Dedifferentiated amniotic fluid mesenchymal stem cell (primary cell): ENCODE measurements at regions not wholly inside any gene's neighbourhood (a gene's known extent, or its start where the extent isn't known, plus 50 kb on each side); places are given as distances from the start of the nearest gene placed in this dataset.

Experiments
- DNase-seq: peaks from one replicate; pipeline ENCODE4 v3.0.0-alpha.2; 2016; ENCODE audit errors: extremely low spot score

GRCh38 chr16:17591655-17592405 lies 121.1 kb upstream of the XYLT1 start:
- no peak for DNase-seq

DNA sequence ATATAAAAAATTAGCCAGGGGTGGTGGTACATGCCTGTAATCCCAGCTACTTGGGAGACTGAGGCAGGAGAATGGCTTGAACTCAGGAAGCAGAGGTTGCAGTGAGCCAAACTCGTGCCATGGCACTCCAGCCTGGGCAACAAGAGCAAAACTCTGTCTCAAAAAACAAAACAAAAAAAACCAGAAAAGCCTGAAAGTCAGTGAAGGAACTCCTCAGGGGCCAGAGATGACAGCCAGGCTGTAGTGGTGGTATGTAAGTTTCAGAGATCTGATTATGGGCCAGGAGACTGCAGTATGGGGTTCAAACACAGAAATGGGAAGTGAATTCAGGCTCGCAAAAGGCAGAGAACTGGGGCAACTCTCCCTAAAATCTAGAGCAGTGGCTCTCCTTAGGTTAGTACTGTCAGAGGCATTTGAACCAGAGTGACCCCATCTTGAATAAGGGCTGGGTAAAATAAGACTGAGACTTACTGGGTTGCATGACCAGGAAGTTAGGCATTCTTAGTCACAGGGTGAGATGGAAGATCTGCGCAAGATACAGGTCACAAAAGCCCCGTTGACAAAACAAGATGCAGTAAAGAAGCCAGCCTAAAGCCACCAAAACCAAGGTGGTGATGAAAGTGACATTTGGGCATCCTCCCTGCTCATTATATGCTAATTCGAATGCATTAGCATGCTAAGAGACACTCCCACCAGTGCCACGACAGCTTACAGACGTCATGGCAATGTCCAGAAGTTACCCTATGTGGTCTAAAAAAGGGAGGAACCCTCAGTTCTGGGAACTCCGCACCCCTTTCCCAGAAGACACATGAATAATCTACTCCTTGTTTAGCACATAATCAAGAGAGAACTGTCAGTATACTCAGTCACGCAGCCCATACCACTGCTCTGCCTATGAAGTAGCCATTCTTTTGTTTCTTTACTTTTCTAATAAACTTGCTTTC lies 120.2 kb upstream of the XYLT1 start:
- DNase-seq = no peak

DNA sequence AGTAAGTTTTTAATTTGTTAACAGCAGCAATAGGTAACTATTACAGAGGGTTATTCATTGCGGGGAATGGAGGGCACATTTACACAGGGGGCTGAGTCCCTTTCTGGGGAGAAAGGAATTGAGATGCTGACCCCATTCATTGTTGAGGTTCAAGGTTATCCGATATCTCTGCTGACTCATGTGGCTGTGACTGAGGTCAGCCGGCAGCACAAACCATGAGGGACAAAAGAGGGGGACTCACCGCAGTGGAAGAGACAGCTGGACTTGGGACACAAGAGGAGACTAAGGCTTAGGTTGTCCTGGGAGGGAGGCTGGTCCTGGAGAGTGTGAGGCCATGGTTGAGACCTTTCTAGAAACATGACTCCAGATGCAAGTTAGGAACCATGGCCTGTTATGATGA lies 119.1 kb upstream of the XYLT1 start:
- no peak for DNase-seq

GRCh38 chr16:17585449-17586074 lies 114.8 kb upstream of the XYLT1 start:
- no peak for DNase-seq

GRCh38 chr16:17578981-17579874 lies 108.5 kb upstream of the XYLT1 start:
- DNase-seq = peak; percentile 89

DNA sequence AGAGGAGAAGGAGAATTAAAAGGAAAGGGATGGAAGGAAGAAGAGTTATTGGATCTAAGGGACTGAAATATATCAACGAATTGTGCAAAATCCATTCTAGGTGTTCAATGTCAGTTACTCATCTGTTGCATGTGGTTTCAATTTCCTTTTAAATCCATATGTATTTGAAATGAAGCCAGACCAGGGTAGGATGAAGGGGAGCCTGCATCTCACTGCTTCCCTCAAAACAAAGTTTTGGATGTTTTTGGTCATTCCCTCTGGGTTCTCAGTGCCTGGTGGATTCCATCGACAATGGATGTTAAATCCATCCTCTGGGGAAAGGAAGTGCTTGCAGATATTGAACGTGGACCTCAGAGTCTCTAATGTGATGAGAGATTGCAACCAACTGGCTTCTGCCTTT lies 103.5 kb upstream of the XYLT1 start:
- DNase-seq = no peak

DNA sequence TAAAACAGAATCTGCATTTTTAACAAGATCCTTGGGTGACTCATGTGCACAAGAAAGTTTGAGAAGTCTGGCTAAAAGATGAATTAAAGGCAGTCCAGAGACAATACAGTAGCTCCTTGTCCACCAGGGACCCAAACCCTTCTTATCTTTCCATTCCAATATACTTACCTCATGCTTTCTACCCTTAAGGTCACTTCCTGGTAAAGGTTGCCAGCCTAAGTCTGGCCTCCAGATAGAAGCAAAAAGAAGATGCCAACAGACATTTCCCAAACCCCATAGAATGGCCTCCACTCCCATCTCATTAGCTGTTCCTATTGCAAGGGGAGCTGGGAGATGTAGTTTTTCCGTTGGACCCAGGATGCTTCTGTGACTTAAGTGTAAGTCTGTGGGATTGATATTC lies 101.4 kb upstream of the XYLT1 start:
- no peak for DNase-seq

- DNase-seq = no peak
Observed at GRCh38 chr16:17571499-17572093, 100.8 kb upstream of the XYLT1 start.

- DNase-seq = no peak
Observed at GRCh38 chr16:17568239-17568638, 97.5 kb upstream of the XYLT1 start.

- DNase-seq = no peak
Observed at GRCh38 chr16:17567455-17567854, 96.7 kb upstream of the XYLT1 start.

DNA sequence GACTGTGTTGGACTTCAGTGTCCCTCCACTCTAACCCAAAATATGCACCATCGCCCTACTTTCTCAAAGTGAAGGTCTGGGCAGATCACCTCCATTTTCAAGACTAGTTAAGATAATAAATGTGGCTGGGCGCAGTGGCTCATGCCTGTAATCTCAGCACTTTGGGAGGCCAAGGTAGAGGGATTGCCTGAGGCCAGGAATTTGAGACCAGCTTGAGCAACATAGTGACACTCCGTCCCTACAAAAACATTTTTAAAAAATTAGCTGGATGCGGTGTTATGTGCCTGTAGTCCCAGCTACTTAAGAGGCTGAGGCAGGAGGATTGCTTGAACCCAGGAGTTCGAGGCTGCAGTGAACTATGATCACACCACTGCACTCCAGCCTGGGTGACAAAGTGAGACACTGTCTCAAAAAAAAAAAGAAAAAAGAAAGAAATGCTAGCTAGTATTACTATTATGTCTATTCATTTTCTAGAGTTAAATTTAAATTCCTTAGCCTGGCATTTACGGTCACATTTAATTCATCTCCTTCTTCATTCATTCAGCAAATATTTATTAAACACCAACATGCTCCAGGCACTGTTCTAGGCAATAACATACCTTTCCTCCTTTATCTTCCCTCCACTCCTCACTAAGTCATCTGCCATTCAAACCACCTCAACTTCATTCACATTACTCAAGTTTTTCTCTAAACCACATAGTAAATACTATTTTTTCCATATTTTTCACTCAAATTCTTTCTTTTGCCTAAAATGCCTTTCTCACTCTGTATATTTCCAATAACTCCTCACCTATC lies 96.1 kb upstream of the XYLT1 start:
- DNase-seq = no peak

- DNase-seq = no peak
Observed at GRCh38 chr16:17566075-17566474, 95.3 kb upstream of the XYLT1 start.

- no peak for DNase-seq
Observed at GRCh38 chr16:17565605-17566004, 94.8 kb upstream of the XYLT1 start.

- DNase-seq = no peak
Observed at GRCh38 chr16:17564856-17565255, 94.1 kb upstream of the XYLT1 start.

- no peak for DNase-seq
Observed at GRCh38 chr16:17563323-17564091, 92.7 kb upstream of the XYLT1 start.

DNA sequence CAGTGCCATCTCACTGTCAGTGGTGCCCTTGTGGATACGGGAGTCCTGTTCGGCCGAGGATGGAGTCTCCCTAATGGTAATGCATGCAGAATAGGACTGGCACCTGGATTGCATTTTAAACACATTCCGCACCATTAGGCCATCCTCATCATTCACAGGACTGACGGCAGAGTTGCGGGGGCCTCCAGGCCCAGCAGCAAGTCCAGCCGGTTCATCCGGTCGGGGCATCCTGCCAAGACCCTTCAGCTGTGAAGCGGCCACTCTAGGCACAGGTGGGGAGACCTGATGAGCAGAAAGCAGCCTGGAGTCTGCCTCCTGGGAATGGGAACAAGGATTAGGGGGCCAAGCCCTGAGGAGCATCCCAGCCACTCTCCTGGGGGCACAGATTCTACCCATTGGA lies 90.3 kb upstream of the XYLT1 start:
- DNase-seq = no peak

DNA sequence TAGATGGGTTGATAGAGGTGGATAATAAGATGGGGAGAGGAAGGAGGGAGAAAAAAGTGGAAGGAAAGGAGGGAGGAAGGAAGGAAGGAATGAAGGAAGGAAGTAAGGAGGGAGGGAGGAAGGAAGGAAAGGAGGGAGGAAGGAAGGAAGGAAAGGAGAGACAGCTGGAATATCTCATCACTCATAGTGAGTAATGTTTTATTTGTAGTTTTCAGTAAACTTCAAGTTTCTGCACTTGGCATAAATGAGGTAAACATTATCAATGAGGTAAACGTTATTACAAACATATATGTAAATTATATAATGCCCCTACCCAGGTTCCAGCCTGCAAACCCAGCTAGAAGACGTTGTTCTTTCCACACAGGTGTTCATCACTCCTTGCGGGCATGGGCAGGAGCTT lies 89.8 kb upstream of the XYLT1 start:
- DNase-seq = no peak

DNA sequence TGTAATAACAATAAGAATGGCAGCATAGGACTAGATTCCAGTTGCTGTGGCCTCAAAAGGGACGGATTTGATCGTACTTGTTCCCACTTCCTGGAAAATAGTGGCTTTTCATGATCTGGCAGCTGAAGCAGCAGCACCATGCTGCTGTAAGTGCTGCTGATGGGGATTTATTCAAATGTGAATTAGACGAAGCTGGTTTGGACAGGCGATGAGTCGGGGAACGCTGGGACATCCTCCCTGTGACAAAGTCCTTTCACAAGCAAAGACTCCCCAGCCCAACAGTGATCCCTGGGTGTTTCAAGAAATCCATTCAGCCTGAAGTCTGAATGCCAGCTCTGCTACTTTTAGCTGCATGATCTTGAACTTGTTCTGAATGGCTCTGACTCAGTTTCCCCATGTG lies 88.6 kb upstream of the XYLT1 start:
- DNase-seq = no peak

DNA sequence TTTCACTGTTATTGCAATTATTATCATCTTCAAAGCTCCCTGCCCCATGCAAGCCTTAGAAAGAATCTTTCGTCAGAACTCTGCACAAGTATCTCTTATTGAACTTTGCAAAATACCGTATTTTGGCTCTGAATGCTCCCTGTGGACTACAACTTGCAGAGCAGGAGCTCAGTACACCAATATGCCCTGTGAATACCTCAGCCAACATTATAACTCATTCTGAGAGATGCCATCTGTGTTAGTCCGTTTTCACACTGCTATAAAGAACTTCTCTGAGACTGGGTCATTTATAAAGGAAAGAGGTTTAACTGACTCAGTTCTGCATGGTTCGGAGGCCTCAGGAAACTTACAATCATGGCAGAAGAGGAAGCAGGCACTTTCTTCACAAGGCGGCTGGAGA lies 87.2 kb upstream of the XYLT1 start:
- DNase-seq = no peak

- DNase-seq = no peak
Observed at GRCh38 chr16:17557480-17557879, 86.7 kb upstream of the XYLT1 start.
